Heart left ventricle (tissue), 16 donors: ENCODE measurements at regions not wholly inside any gene's neighbourhood (a gene's known extent, or its start where the extent isn't known, plus 50 kb on each side); places are given as distances from the start of the nearest gene placed in this dataset.

Experiments
- ATAC-seq, 4 donors: fragments of 200-7000 bp; cut with Tn5 transposase; one replicate each; pipeline ENCODE4 v1.9.1; 2020 to 2022; ENCODE audit warnings: moderate library complexity in 4 of 4, mild to moderate bottlenecking in 3 of 4, moderate number of reproducible peaks in 1 of 4
- DNase-seq, 5 donors: peaks; one replicate each; pipeline ENCODE4 v3.0.0-alpha.2; 2020
- H3K27ac ChIP-seq, 12 donors: fragments of 200-600 bp; sonication (generic) in 4 of 12; one replicate each; pipeline versions ENCODE4 v1.5.0 to v1.8.0; 2016 to 2022; ENCODE audit warnings: mild to moderate bottlenecking in 2 of 12
- H3K27me3 ChIP-seq, 9 donors: fragments of 200-600 bp; sonication (generic) in 2 of 9; one replicate each; pipeline versions ENCODE4 v1.5.1 to v1.8.0; 2016 to 2022; ENCODE audit warnings: mild to moderate bottlenecking in 3 of 9
- H3K36me3 ChIP-seq, 9 donors: fragments of 200-600 bp; sonication (generic) in 2 of 9; one replicate each; pipeline versions ENCODE4 v1.5.0 to v1.8.0; 2018 to 2022; ENCODE audit warnings: mild to moderate bottlenecking in 2 of 9
- H3K4me1 ChIP-seq, 12 donors: fragments of 200-600 bp; sonication (generic) in 4 of 12; one replicate each; pipeline versions ENCODE4 v1.5.0 to v1.8.0; 2016 to 2022; ENCODE audit warnings: mild to moderate bottlenecking in 3 of 12
- H3K4me3 ChIP-seq, 12 donors: fragments of 200-600 bp; sonication (generic) in 4 of 12; one replicate each; pipeline versions ENCODE4 v1.5.0 to v1.8.0; 2017 to 2022; ENCODE audit warnings: mild to moderate bottlenecking in 9 of 12, moderate library complexity in 4 of 12
- H3K9me3 ChIP-seq, 12 donors: fragments of 200-600 bp; sonication (generic) in 4 of 12; one replicate each; pipeline versions ENCODE4 v1.5.0 to v1.8.0; 2016 to 2022; ENCODE audit warnings: mild to moderate bottlenecking in 1 of 12
- CTCF ChIP-seq, 12 donors: fragments of 200-600 bp; sonication (generic) in 4 of 12; IDR thresholded peaks; one replicate each; pipeline versions ENCODE4 v1.5.0 to v1.8.0; 2018 to 2022; ENCODE audit warnings: antibody characterized with exemption in 12 of 12, mild to moderate bottlenecking in 5 of 12
- POLR2A ChIP-seq, 2 donors: fragments of 450-650 bp; IDR thresholded peaks; one replicate each; pipeline ENCODE4 v1.6.1; 2017; ENCODE audit warnings: antibody characterized with exemption in 2 of 2, mild to moderate bottlenecking in 2 of 2, moderate library complexity in 2 of 2
- WGBS, 4 donors: extraction: QIAGEN DNeasy Blood & Tissue Kit in 2 of 4; methylation state at CpG; one replicate each; pipeline versions ENCODE4 v1.1.5 to v1.1.7; 2013 to 2018; 5-methylcytosine and 5-hydroxymethylcytosine counted together
- intact Hi-C, 10 donors: fragments of 100-400 bp; cut with DNase I; formaldehyde crosslinking; loops; one replicate each; pipeline versions ENCODE4 v1.11.1 to v1.14.2; 2022
- donor health status: ischemic (EF 13 %, LVEDD 7.1; RV severe dilation, severe dysfunction).
- donor health status: healthy with polysubstance abuse.
- donor health status: DM: no; HTN: yes; CAD: no.
- donor health status: DM: no; HTN: no; CAD: no.
- donor health status: ischemic (EF 25% LVEDD 6.9; RV normal size, moderate dysfunction).
- donor health status: ischemic (EF 25% LVEDD 5.7; RV mildly dilated, moderate dysfunction).
- donor health status: healthy.
- donor health status: DM: yes; HTN: yes; CAD: no.
- donor health status: ischemic (EF 35%, LVEDD 5.7; RV mildly dilated, moderate dysfunction).
- donor health status: nonischemic (EF 11% LVEDD 7.7; RV severe dilation, severe dysfunction).
- donor health status: DM: yes; HTN: yes; CAD: no.
- donor health status: PGD.
- donor health status: ischemic (EF 29% LVEDD 5.4; RV normal size, mild dysfunction).
- donor health status: nonischemic (EF 23%, LVEDD 6.1; RV moderate dilation, normal function).

- intact Hi-C loops: no loop called here
Observed at GRCh38 chr3:56880720-56881575, 79.2 kb upstream of the ARHGEF3 start.

GRCh38 chr3:56879436-56880215 lies 77.9 kb upstream of the ARHGEF3 start:
- no peak for DNase-seq
- Histone ChIP-seq H3K27me3 (no peaks in the 10 kb centered on the region), H3K9me3 (no peaks in the 10 kb centered on the region), H3K4me3 (no peak overlapping the region), H3K27ac (peak overlapping the region in 2 of 12 donors; percentile 27 to 34), H3K36me3 (no peaks in the 10 kb centered on the region), H3K4me1 (peaks cover 0 to 33% (median 20%) of the 10 kb centered on the region in 12 donors)
- peak in 3 of 4 donors; percentile 37 to 66 (median 57) for ATAC-seq
- WGBS, 4 donors: 36 to 54% (median 42%) methylated on average over 3 of the region's 3 CpGs
- TF ChIP-seq POLR2A (IDR thresholded peaks at IDR 0.05): no peak
- intact Hi-C loops: no loop called here

More at GRCh38 chr3:56880720-56881575, 79.2 kb upstream of the ARHGEF3 start:
- WGBS, 4 donors: 88 to 94% (median 92%) methylated on average over 8 of the region's 8 CpGs
- TF ChIP-seq CTCF (IDR thresholded peaks at IDR 0.05) (no peak), POLR2A (IDR thresholded peaks at IDR 0.05) (no peak)
- Histone ChIP-seq H3K9me3 (no peaks in the 10 kb centered on the region), H3K36me3 (no peaks in the 10 kb centered on the region), H3K27me3 (no peaks in the 10 kb centered on the region), H3K4me1 (peaks cover 0 to 33% (median 20%) of the 10 kb centered on the region in 12 donors), H3K4me3 (no peak overlapping the region), H3K27ac (peak overlapping the region in 1 of 12 donors; percentile 34)
- DNase-seq (no peak), ATAC-seq (no peak)

- DNase-seq (peak in 4 of 5 donors; percentile 25 to 49 (median 36)), ATAC-seq (peak in 3 of 4 donors; percentile 64 to 93 (median 79))
- Histone ChIP-seq H3K9me3 (no peaks in the 10 kb centered on the region), H3K27ac (peak overlapping the region in 11 of 12 donors; percentile 4 to 70 (median 34)), H3K36me3 (no peaks in the 10 kb centered on the region), H3K4me1 (peaks cover 0 to 34% (median 20%) of the 10 kb centered on the region in 12 donors), H3K4me3 (peak overlapping the region in 1 of 12 donors; percentile 10), H3K27me3 (no peaks in the 10 kb centered on the region)
- intact Hi-C loops: no loop called here
- TF ChIP-seq CTCF (IDR thresholded peaks at IDR 0.05): no peak
- TF ChIP-seq POLR2A (IDR thresholded peaks at IDR 0.05): no peak
- WGBS, 4 donors: 6 to 13% (median 8%) methylated on average over 8 of the region's 8 CpGs
Observed at GRCh38 chr3:56878074-56878473, 76.3 kb upstream of the ARHGEF3 start.

GRCh38 chr3:56876916-56877315 lies 75.2 kb upstream of the ARHGEF3 start:
- TF ChIP-seq CTCF (IDR thresholded peaks at IDR 0.05) (no peak), POLR2A (IDR thresholded peaks at IDR 0.05) (no peak)
- H3K9me3 ChIP-seq: no peaks in the 10 kb centered on the region
- H3K27ac ChIP-seq: no peak overlapping the region
- intact Hi-C loops: no loop called here
- DNase-seq (no peak), ATAC-seq (no peak)
- 62 to 65% (median 63%) methylated on average over 3 of the region's 3 CpGs for WGBS, 4 donors
- H3K4me3 ChIP-seq: no peak overlapping the region
- H3K4me1 ChIP-seq: peaks cover 0 to 34% (median 20%) of the 10 kb centered on the region in 12 donors
- no peaks in the 10 kb centered on the region for H3K36me3 ChIP-seq
- H3K27me3 ChIP-seq: no peaks in the 10 kb centered on the region
